Stimulated activated CD8-positive, alpha-beta memory T cell treated with anti-CD3 and anti-CD28 coated beads, Interleukin-15, amount 100 ng/mL, for 24 hours (primary cell): ENCODE measurements at regions not wholly inside any gene's neighbourhood (a gene's known extent, or its start where the extent isn't known, plus 50 kb on each side); places are given as distances from the start of the nearest gene placed in this dataset.

ENCODE experiments used
- DNase-seq: peaks from one replicate; pipeline ENCODE4 v3.0.0-alpha.2; 2020; ENCODE audit warnings: low read depth

DNA sequence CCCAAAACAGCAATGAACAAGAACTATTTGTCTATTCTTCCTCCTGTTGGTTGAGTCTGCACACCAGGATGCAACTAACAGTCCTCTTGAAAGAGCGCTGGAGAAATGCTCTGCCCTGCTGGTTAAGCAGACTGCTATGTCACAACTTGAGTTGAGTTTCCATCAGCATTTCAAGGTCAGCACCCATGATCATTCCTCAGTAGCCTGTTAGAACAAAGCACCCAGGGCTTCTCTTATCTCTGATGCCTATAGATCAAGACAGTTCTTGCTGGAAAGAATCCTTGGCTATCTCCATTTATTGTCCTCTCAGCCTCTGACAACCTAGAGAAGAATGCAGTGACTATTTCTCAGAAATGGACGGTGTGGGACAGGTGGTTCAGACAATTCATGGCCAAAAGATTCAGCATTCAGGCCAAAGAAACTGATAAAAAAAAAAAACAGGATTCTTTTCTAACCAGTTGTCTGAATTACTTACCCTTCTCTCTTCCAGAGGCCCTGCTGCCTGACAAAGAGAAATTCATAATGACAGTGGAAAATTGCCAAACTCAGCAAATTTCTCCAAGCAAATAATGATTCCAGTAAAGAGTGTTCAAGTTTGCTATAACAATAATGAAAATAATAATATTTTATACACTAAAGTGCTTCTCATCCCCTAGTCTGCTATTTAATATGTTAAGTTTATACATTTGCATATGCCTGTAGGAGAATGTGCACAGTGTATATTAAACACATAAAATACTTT is 306.7 kb downstream of the EMP1 start:
- DNase-seq, result no peak

DNA sequence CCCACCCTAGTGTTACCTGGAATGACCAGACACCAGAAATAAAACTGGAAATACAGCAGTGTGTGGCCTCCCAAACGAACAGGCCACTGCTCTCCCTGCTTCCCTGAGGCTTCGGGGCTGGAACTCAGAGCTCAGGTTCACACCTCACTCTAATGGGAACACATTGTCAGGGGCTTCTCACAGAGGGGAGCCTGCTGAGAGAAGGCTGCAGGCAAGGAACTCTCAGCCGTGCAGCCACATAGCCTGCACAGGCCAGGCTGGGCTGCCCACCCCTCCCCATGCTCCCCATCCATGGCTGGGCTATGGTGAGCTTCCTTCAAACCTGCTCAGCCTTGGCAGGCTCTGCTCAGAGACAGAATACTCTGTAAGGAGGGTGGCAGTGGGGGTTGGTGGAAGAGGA is 302.5 kb downstream of the EMP1 start:
- DNase-seq, result no peak

DNA sequence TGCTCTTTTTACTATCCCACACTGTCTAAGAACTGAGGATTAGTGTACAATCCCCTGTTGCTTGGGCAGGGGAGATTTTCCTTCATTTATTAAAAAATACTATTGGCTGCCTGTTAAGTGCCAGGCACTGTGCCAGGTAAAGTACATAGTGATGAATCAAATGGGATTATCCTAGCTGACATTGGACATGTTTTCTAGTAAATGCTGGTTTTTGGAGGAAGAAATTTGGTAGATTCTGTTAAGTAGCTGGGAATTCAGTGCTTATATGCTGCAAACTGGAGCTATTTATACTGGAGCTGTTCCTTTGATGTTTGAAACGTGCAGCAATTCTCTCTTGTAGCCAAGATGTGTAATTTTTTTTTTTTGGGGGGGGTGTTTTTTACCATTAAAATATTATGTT is 299.6 kb downstream of the EMP1 start:
- no peak for DNase-seq

DNA sequence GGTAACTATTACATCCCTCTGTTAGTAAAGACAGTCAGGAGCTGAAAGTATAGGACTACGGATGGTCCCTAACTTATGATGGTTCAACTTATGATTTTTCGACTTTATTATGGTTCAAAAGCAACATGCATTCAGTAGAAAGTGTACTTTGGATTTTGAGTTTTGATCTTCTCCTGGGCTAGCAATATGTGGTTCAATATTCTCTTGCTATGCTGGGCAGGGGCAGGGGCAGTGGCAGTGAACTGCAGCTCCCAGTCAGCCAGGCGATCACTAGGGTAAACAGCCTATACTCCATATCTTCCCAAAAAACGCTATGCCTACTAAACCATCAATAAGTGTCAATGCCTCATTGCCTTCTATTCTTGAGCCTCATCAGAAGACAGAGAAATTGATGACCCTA is 292.7 kb downstream of the EMP1 start:
- no peak for DNase-seq

DNA sequence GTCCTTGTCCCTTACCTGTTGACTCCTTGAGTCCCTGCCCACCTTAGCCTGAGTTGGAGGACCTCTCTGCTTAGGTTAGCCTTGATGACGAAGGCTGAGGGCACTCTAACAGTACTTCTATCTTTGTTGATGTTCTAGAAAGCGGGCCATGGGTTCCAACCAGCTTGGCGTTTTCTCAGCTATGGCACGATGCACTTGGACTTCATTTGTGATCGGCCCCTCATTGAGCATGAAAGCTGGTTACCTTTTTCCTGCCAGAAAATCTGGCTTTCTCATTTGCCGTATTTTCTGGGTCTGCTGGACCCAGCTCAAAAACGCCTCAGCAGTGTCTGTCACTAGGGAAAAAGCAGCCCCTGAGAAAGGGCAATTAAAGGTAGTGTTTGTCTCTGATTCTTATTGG is 290.8 kb downstream of the EMP1 start:
- no peak for DNase-seq

DNA sequence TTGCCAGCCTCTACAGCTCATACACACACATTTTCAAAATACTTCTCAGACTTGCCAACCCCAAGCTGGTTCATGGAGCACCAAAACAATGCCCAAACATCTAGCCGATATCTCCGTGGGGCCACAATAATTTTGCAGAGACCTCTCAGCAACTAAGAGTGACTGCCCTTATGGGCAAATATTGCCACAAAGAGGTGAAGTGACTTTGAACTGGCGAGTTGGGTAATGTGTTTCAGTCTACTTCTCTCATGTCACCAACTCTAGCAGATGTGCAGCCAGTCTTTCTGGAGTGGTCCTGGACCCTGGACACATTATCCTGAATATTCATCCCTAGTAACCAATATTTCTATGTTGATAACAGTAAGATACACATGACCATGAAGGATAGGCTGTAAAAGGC is 290.3 kb downstream of the EMP1 start:
- DNase-seq, result no peak

DNA sequence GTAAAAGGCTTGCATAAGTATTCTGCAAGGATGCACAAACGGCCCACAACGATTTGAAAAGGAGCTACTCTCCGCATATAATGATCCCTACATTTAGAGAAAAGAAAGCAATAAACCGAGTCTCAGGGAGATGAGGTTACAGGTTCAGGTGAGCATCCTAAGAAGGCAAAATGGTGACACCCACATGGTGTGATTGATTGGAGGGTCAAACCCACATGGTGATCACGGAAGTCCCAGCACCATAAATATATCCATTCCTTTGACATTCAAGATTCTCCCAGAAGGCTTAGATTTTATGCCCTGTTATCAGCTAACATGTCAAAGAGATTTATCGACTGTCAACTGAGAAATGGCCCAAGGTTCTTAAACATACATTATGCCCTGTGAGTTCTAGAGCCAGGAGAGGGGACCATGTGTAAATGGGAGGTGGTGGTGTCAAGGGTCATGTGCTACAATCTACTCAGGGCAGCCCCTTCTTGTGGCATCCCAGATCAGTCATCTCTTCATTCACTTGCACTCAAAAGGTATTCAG is 282.2 kb downstream of the EMP1 start:
- no peak for DNase-seq

DNA sequence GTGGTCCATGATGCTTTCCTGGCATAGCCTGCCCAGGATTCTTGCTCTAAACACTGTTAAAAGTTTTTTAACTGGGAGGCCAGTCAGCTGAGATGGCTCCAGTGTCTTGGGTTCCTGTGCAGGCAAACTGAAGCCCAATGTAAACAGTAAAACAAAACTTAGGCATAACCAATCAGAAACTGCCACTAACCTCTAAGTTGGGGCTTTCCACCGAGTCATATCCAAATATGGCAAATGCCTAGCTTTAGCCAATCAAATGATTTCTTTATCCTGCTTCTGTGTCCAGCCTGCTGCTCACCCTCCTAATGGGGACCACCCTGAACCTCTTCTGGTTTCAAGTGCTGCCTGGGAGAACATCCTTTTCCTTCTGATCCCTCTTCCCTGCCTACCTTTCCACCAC is 277.9 kb downstream of the EMP1 start:
- DNase-seq, result no peak

DNA sequence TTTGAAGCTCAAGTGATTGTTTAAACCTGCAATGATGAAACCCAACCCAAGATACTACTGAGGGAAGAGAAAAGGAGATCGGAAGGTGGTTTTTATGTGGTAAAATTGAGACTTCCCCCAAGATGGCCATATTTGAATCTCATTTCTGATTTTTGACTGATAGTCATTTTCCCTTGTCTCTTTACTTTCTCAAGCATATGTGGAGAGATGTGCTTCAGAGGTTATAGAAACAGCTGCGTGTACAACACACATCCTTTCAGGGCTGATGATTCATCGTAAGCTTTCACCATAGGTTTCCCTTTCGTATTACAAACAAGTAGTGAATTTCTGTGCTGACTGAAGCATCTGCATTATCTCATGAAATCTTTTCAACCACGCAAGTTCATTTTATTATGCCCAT is 276.2 kb downstream of the EMP1 start:
- DNase-seq, result no peak

DNA sequence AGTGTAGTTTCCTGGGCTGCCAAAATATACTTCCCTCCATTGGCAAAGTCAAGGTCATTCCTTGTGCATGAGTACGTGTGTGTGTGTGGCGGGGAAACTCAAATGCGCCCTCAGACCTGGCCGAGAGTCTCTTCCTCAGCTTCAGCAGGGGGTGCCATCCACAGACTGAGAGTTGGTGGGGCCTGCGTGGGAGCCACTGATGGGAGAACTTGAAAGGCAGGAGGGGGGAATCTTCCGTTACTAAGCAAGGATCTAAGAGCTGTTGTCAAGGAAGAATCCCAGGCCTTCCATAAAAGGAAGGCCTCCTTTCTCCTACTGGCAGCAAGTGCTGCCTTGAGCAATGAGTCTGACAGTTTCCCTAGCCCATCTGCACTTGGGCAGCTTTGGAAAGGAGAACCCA is 274.9 kb downstream of the EMP1 start:
- no peak for DNase-seq

DNA sequence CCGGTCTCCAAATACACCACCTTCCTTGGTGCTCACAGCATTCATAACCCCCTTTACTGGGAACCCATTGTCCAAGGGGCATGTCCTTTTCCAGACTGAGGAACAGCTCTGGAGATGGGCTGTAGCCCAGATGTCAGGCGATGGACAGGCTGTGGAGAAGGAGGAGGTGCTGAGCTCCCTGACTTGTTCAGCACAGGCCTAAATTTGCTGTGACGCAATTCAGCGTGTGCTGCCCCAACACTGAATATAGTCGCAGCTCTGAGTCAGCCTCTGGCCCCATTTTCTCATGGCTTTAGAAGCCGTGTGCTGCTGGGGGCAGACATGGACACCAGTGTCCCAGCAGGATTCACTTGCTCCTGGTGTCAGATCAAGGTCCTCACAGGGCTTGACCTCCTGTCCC is 269.1 kb downstream of the EMP1 start:
- DNase-seq, result no peak

DNA sequence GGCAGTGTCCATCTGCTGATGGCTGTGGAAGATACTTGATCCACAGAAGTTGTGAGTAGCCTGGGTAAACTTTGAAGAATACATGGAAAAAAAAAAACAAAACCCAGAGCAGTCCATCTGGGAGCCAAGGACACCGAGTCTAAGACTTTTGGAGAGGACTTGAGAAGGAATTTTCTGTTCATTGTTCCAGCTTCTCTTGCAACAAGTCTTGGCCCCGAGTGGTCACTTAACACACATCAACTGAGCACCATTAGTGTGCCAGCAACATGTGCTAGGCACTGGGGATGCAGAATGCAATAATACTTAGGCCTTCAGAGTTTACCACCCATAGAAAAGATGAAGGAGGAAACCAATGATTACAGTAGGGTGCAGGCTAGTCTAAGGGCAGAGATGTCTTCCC is 266.7 kb downstream of the EMP1 start:
- DNase-seq, result no peak

DNA sequence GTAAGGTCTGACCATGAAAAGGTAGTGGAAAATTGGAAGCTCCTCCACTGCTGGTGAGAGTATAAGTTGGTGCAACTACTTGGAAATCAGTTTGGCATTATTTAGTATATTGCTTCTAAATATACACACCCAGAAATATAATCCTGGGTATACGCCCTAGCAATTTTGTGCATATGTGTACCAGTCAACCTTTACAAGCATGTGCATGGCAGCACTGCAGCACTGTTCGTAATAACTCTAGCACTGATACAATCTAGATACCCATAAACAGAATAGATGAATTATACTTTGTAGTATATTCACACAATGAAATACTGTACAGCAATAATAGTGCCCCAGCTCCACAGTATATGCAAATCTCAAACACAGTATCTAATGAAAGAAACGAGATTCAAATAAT is 265.9 kb downstream of the EMP1 start:
- no peak for DNase-seq

DNA sequence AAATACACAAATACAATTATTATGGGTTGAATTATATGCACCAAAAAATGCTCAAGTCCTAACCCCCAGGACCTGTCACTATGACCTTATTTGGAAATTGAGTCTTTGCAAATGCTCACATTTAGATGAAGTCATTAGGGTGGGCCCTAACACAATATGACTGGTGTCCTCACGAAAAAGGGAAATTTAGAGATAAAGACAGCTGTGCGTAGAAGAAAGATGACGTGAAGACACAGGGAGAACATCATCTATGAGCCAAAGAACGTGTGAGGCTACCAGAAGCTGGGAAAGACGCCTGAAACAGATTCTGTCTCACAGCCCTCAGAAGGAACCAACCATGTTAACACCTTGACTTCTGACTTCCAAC is 259.2 kb downstream of the EMP1 start:
- DNase-seq, result no peak

DNA sequence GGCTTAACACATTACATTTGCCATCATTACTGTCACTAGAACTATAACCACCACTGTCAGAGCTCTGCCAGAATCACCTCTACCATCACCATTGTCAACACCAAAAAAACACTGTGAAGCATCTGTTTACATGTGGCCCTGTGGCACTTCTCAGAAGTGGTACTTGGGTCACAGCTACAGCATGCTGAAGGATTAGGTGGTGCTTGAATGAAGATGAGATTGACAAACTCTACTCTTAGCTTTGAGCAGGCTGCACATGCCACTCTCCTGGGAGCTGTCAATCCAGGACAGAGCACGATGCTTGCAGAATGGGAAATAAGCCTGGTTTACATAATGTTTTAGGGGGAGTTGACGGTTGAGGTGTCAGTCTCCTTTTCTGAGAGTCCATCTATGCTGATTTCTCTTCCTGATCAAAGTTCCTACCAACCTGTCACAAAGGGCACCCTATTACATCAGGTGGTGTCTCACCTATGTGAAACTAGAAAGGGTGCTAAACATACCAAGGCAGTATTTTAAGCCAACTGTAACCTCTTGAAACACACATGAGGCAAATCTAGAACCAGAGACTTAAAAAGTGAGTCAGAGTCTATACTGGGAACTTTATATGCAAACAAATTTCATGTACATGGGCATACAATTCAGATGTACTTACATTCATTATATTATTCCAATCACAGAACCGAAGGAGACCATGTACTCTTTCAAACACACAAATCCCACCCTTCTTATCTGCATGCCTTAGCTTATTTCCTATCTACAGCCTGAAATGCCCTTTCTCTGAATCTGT is 258.7 kb downstream of the EMP1 start:
- DNase-seq, result no peak

DNA sequence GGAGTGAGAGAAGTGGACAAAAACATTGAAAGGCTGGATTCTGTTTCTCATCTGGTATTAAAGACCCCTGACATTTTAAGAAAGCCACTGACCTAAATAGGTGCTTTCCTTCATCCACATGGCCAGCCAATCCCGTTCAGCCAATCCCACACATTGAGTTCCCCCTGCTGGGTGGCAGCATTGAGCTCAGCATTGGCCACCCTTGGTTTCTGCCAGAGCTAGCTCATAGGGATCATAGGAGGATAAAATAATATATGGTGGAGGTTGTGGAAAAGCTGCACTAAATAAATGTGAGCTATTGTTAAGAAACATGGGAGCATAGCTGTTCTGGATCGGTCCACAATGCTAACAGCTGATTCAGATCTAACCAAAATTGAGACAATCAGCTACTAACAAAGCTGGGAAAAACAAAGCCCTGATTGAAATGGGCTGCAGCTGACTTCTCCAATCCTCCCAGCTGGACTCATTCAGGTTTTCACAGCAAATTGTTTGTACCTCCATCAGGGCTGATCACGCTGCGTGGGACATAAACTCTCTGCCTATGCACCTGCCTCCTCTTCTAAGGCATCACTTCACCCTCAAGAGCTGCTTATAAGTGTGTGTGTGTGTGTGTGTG is 256.5 kb downstream of the EMP1 start:
- DNase-seq, result no peak

DNA sequence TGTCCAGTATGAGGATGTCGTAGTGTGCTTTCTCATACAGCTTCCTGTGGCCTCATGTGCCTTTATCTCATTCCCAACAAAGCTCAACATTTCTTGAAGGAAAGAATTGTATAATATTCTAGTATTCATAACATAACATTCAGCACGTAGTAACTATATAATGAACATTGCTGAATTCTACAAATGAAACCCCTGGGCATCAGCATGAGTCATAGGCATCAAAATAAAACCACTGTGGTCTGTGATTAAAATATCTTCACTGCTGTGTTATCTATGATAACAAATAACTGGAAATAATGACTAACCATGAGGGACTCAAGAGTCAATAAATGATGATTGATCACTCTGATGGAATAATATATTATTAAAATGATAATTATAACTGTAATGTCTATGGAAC is 255.2 kb downstream of the EMP1 start:
- DNase-seq, result no peak

DNA sequence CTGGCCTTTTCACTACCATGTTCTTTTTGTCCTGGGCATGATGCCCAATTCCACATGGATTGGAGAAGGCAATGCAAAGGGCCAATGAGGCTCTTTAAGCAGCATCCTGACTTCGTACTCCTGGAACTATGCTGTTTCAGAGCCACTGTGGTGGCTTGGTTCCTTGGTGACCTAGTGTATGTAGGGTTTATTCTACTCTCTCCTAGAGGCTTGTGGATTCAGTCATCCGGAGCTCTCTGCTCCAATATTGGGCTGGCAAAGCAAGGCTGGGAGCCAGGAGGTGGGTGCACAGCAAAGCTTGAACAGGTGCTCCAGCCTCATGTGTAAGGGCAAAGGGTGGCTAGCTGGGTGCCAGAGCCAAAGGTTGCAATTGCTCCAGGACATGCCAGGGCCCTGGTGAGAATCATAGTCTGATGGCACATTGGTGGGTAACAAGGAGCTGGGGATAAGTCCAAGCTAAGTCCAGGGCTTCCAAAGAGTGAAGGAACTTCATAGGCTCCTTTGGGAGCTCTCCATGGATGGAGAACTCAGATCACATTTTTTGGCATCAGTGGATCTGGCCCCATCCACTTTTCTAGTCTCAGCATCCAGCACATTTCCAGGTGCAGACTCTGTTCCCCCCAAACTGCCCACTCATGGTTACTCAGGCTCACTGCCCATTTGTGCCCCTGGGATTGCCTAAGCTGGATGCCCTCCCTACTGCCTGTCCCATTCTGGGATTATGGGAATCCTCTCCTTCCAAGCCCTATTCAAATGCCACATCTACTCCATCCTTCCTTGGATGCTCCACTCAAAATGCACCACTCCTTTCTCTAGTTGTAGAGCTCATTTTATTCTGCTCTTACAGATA is 253.9 kb downstream of the EMP1 start:
- no peak for DNase-seq

DNA sequence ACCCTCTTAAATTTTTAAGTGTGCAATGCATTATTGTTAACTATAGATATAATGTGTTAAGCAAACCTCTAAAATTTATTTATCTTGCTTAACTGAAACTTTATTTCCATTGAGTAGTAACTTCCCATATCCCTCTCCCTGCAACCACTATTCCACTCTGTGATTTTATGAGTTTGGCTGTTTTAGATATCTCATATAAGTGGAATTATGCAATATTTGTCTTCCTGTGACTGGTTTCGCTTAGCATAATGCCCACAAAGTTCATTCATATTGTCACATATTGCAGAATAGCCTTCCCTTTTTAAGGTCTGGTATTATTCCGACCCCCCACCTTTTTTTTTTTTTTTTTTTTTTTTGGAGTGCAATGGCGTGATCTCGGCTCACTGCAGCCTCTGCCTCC is 247.6 kb downstream of the EMP1 start:
- no peak for DNase-seq

DNA sequence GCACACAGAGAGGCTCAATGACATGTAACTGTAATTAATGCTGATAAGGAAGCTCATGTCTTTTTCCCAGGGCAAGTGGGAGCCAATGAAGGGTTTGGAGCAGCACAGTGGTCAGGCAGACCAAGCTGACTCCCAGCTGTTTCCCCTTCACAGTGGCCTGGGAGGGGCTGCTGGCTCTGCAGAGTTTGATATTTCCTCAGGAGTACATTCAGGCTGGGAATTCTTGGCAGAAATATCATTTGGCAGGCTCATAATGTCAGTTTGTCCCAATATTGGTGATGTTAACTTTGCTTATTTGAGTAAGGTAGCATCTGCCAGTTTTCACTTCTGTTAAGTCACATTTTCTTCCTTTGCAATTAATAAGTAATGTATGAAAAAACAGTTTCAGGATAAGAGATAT is 247.0 kb downstream of the EMP1 start:
- DNase-seq, result no peak

DNA sequence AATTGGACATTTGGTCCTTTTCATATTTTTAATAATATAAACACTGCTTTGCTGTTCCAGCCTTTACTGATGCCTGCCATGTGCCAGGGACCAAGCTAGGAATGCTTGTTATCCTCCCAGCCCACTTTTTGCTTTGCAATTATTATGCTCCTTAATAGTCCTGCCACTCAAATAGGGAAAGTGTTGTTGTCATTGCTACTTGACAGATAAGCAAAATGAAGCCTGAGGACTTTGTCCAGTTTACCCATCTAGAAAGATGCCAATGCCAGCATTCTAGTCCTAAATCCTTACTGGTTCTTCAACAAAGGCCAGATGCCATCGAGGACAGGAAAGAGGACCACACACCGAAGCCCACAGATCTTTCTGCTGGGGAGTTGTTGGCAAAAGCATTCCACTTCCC is 246.5 kb downstream of the EMP1 start:
- DNase-seq, result no peak

DNA sequence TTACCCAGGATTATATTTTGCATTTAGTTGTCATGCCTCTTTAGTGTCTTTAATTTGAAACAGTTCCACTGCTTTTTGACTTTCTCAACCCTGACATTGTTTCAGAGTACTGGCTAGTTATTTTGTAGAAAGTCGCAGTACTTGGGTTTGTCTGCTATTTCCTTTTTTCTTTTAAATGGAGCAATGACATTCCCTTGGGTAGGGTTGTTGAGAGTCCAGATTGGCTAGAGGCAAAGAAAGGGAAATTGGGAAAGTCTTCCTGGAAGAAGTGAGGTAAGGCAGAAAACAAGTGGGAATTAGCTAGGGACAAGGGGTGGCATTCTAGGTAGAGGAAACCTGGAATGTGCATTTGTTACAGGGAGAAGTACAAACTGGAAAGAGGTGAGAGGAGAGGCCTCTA is 245.9 kb downstream of the EMP1 start:
- no peak for DNase-seq
